Heart left ventricle (tissue), 13 donors: ENCODE measurements at regions not wholly inside any gene's neighbourhood (a gene's known extent, or its start where the extent isn't known, plus 50 kb on each side); places are given as distances from the start of the nearest gene placed in this dataset.

ENCODE experiments used
- POLR2A ChIP-seq, 2 donors: fragments of 450-650 bp; IDR thresholded peaks; one replicate each; pipeline ENCODE4 v1.6.1; 2017; ENCODE audit warnings: antibody characterized with exemption in 2 of 2, mild to moderate bottlenecking in 2 of 2, moderate library complexity in 2 of 2
- TF ChIP-seq, protein P1 (sequence below), 12 donors: fragments of 200-600 bp; sonication (generic) in 4 of 12; IDR thresholded peaks; one replicate each; pipeline versions ENCODE4 v1.5.0 to v1.8.0; 2018 to 2022; ENCODE audit warnings: antibody characterized with exemption in 12 of 12, mild to moderate bottlenecking in 5 of 12
- donor health status: ischemic (EF 13 %, LVEDD 7.1; RV severe dilation, severe dysfunction).
- donor health status: DM: no; HTN: yes; CAD: no.
- donor health status: DM: no; HTN: no; CAD: no.
- donor health status: ischemic (EF 25% LVEDD 6.9; RV normal size, moderate dysfunction).
- donor health status: ischemic (EF 25% LVEDD 5.7; RV mildly dilated, moderate dysfunction).
- donor health status: ischemic (EF 35%, LVEDD 5.7; RV mildly dilated, moderate dysfunction).
- donor health status: nonischemic (EF 11% LVEDD 7.7; RV severe dilation, severe dysfunction).
- donor health status: DM: yes; HTN: yes; CAD: no.
- donor health status: PGD.
- donor health status: ischemic (EF 29% LVEDD 5.4; RV normal size, mild dysfunction).
- donor health status: nonischemic (EF 23%, LVEDD 6.1; RV moderate dilation, normal function).

DNA sequence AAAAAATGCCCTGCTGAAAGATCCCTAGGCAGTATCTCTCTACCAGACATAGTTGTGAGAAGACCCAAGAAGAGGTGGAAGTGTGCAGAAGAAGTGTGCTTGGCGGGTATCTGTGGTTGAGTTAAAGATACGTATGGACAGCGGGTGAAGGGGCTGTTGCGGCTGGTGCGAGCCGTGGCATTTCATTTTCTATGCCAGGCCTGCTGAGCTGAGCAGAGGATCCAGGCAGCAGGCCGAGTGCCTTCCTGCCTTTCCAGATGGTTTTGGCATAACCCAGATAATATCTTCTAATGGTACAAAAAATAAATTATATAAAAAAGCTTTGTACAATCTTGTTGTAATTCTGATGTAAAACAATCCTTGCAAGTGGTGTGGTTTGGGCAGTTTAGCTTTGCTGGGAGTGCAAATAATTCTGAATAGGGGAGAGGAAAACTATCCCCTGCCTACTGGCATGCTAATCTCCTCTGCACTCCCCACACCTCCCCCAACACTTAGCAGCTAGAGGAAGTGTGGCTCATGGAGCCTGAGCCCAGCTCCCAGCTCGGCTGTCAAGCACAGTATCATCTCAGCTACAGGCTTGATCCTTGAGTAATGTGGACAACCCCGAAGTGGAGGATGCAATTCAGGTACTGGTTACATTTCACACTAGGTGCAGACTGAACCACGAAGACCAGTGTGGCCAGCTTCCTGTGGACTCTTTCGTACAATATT lies 168.9 kb downstream of the VRK1 start:
- TF ChIP-seq POLR2A (IDR thresholded peaks at IDR 0.05): no peak
- TF ChIP-seq, protein P1, sequence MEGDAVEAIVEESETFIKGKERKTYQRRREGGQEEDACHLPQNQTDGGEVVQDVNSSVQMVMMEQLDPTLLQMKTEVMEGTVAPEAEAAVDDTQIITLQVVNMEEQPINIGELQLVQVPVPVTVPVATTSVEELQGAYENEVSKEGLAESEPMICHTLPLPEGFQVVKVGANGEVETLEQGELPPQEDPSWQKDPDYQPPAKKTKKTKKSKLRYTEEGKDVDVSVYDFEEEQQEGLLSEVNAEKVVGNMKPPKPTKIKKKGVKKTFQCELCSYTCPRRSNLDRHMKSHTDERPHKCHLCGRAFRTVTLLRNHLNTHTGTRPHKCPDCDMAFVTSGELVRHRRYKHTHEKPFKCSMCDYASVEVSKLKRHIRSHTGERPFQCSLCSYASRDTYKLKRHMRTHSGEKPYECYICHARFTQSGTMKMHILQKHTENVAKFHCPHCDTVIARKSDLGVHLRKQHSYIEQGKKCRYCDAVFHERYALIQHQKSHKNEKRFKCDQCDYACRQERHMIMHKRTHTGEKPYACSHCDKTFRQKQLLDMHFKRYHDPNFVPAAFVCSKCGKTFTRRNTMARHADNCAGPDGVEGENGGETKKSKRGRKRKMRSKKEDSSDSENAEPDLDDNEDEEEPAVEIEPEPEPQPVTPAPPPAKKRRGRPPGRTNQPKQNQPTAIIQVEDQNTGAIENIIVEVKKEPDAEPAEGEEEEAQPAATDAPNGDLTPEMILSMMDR (IDR thresholded peaks at IDR 0.05): no peak
